ENCODE measurements at regions not wholly inside any gene's neighbourhood (a gene's known extent, or its start where the extent isn't known, plus 50 kb on each side); places are given as distances from the start of the nearest gene placed in this dataset.

DNA sequence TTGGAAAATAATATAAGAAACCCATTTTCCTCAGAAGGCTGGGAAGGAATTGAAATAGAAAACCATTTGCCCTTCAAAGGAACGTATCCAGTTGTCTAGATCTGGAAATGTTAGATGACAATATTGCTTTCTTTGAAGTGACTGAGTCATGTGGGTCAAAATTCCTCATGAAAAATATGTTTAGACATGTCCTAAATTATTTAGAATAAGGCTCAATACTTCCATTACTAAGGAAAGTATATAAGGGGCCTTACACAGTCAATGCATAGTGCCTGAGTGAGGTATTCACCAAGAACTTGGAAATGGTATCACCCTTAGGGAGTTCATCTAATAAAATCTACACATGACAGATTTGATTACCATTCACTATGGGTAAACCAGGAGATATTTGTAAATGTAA lies 619.8 kb upstream of the KCNMB2 start:
- Histone ChIP-seq H3K9me3 (no peaks in the 10 kb centered on the region), H3K4me3 (no peak overlapping the region), H3K27me3 (no peaks in the 10 kb centered on the region), H3K27ac (no peak overlapping the region), H3K4me1 (no peaks in the 10 kb centered on the region), H3K36me3 (no peaks in the 10 kb centered on the region)
- DNase-seq = no peak
- TF ChIP-seq EP300 (IDR thresholded peaks at IDR 0.05) (no peak), POLR2AphosphoS5 (IDR thresholded peaks at IDR 0.05) (no peak), POLR2A (IDR thresholded peaks at IDR 0.05) (no peak)
- TF ChIP-seq, protein P1, sequence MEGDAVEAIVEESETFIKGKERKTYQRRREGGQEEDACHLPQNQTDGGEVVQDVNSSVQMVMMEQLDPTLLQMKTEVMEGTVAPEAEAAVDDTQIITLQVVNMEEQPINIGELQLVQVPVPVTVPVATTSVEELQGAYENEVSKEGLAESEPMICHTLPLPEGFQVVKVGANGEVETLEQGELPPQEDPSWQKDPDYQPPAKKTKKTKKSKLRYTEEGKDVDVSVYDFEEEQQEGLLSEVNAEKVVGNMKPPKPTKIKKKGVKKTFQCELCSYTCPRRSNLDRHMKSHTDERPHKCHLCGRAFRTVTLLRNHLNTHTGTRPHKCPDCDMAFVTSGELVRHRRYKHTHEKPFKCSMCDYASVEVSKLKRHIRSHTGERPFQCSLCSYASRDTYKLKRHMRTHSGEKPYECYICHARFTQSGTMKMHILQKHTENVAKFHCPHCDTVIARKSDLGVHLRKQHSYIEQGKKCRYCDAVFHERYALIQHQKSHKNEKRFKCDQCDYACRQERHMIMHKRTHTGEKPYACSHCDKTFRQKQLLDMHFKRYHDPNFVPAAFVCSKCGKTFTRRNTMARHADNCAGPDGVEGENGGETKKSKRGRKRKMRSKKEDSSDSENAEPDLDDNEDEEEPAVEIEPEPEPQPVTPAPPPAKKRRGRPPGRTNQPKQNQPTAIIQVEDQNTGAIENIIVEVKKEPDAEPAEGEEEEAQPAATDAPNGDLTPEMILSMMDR (IDR thresholded peaks at IDR 0.05) = no peak
- intact Hi-C loops (cut with DNase I) = no loop called here
- 86 to 92% methylated on average over 1 of the region's 1 CpG for WGBS, 2 donors

DNA sequence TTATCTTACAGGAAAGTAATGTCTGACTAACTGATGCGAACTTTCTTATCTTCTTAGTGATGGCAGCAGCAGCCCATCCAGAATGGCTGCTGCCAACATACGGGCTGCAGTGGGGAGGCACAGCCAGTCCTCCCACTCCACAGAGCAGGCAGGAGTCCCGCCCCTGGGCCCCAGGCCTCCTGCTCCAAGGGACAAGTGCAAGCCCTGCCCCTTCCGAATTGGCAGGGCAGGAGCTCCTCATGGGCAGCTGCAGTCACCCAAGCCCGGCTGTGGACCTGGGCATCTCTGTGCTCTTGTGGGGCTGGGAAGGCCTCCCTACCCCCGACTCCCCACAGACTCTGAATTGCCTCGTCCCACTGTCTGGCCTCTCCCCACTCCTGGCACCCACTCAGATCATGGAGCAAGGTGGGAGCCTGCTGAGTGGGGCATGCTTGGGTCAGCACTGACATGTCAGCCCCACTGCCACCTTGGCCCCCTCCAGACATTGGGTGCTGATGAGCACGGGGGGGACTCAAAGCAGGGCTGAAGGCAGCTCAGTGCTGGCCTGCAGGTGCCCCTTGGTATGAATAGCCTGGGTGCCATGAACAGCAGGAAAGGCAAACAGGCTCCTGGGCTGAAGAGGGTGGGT lies 618.9 kb upstream of the KCNMB2 start:
- DNase-seq = no peak
- WGBS, 2 donors = 94 to 95% methylated on average over 8 of the region's 8 CpGs
- no peaks in the 10 kb centered on the region for H3K27me3 ChIP-seq
- no peaks in the 10 kb centered on the region for H3K9me3 ChIP-seq
- H3K27ac ChIP-seq = no peak overlapping the region
- no peaks in the 10 kb centered on the region for H3K36me3 ChIP-seq
- no peaks in the 10 kb centered on the region for H3K4me1 ChIP-seq
- TF ChIP-seq, protein P1 (IDR thresholded peaks at IDR 0.05) = no peak
- TF ChIP-seq POLR2AphosphoS5 (IDR thresholded peaks at IDR 0.05) = no peak
- TF ChIP-seq EP300 (IDR thresholded peaks at IDR 0.05) = no peak
- no peak for TF ChIP-seq POLR2A (IDR thresholded peaks at IDR 0.05)
- H3K4me3 ChIP-seq = no peak overlapping the region
- intact Hi-C loops (cut with DNase I) = no loop called here

DNA sequence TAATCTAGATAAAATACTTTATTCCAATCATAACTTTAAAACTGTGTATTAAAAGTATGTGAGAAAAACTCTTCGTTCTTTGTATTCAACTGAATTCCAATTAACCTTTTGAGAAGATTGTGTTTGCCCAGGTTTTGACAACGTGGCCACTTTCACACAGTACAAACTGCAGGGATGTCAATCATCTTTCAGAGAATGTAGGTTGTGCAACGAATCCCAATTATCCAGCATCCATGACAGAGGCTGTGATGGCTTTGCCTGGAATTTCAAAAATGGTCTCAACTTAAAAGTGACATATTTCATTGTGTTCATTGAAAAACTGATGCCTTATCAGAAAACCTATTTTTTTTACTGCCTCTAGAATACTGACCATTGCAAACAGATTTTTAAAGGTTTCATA lies 615.1 kb upstream of the KCNMB2 start:
- H3K27me3 ChIP-seq = no peaks in the 10 kb centered on the region
- H3K36me3 ChIP-seq = no peaks in the 10 kb centered on the region
- DNase-seq = no peak
- intact Hi-C loops (cut with DNase I) = no loop called here
- H3K4me3 ChIP-seq = no peak overlapping the region
- no peak overlapping the region for H3K27ac ChIP-seq
- 79 to 90% methylated on average over 3 of the region's 3 CpGs for WGBS, 2 donors
- TF ChIP-seq, protein P1 (IDR thresholded peaks at IDR 0.05) = no peak
- TF ChIP-seq POLR2A (IDR thresholded peaks at IDR 0.05) (no peak), POLR2AphosphoS5 (IDR thresholded peaks at IDR 0.05) (no peak), EP300 (IDR thresholded peaks at IDR 0.05) (no peak)
- no peaks in the 10 kb centered on the region for H3K9me3 ChIP-seq
- H3K4me1 ChIP-seq = no peaks in the 10 kb centered on the region

DNA sequence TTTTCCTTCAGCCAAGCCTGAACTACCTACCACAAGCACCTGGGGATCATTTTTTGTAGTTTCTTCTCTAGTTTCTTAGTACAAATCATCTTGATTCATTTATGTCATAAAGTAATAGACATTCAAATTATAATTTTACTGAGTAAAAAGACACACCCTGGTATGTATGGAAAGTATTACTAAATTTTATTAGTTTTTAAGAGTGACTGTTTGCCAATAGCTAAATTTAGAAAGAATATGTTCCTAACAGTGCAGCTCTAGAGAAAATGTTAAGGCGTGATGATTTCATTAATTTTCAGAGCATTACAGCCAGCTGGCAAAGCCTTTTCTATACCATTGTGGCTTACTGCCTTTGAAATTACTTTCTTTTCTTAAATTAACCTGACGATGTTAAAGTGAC lies 612.0 kb upstream of the KCNMB2 start:
- no peaks in the 10 kb centered on the region for H3K36me3 ChIP-seq
- TF ChIP-seq POLR2AphosphoS5 (IDR thresholded peaks at IDR 0.05) = no peak
- TF ChIP-seq, protein P1 (IDR thresholded peaks at IDR 0.05) = no peak
- TF ChIP-seq EP300 (IDR thresholded peaks at IDR 0.05) = no peak
- intact Hi-C loops (cut with DNase I) = no loop called here
- no peaks in the 10 kb centered on the region for H3K27me3 ChIP-seq
- H3K9me3 ChIP-seq = no peaks in the 10 kb centered on the region
- no peak overlapping the region for H3K27ac ChIP-seq
- DNase-seq = no peak
- H3K4me1 ChIP-seq = peaks cover 0 to 6% (median 0%) of the 10 kb centered on the region in 4 donors
- H3K4me3 ChIP-seq = no peak overlapping the region
- 84 to 87% methylated on average over 2 of the region's 2 CpGs for WGBS, 2 donors
